Loucy (cell line): ENCODE measurements at regions not wholly inside any gene's neighbourhood (a gene's known extent, or its start where the extent isn't known, plus 50 kb on each side); places are given as distances from the start of the nearest gene placed in this dataset.

Experiments
- H2AFZ ChIP-seq: fragments of 200-600 bp; sonication (generic); 2 replicates; pipeline ENCODE4 v1.6.0; 2016; ENCODE audit warnings: antibody characterized with exemption, mild to moderate bottlenecking, low read length, moderate library complexity
- H3F3A ChIP-seq: fragments of 200-600 bp; 2 replicates; pipeline ENCODE4 v1.6.0; 2016; ENCODE audit warnings: antibody characterized with exemption, low read depth, mild to moderate bottlenecking
- H3K27me3 ChIP-seq: fragments of 200-600 bp; sonication (generic); 2 replicates; pipeline ENCODE4 v1.6.1; 2014; ENCODE audit warnings: low read length, mild to moderate bottlenecking; ENCODE audit not compliant: insufficient read depth, poor library complexity, severe bottlenecking
- H3K36me3 ChIP-seq: fragments of 200-600 bp; sonication (generic); 2 replicates; pipeline ENCODE4 v1.6.1; 2016; ENCODE audit warnings: low read length; ENCODE audit not compliant: insufficient read depth
- H3K4me1 ChIP-seq: fragments of 200-600 bp; sonication (generic); 2 replicates; pipeline ENCODE4 v1.5.1; 2014; ENCODE audit warnings: low read length, mild to moderate bottlenecking; ENCODE audit not compliant: insufficient read depth, poor library complexity, severe bottlenecking
- H3K4me2 ChIP-seq: fragments of 200-600 bp; sonication (generic); 2 replicates; pipeline ENCODE4 v1.6.0; 2014; ENCODE audit warnings: antibody characterized with exemption, low read length, low read depth, mild to moderate bottlenecking; ENCODE audit not compliant: poor library complexity, severe bottlenecking
- H3K4me3 ChIP-seq: fragments of 200-600 bp; sonication (generic); 2 replicates; pipeline ENCODE4 v1.5.1; 2014; ENCODE audit warnings: low read length, mild to moderate bottlenecking, mixed read lengths; ENCODE audit not compliant: poor library complexity, severe bottlenecking
- H3K79me2 ChIP-seq: fragments of 200-600 bp; sonication (generic); 2 replicates; pipeline ENCODE4 v1.6.1; 2014; ENCODE audit warnings: low read length; ENCODE audit not compliant: insufficient read depth
- H3K9ac ChIP-seq: fragments of 200-600 bp; sonication (generic); 2 replicates; pipeline ENCODE4 v1.6.0; 2014; ENCODE audit warnings: mild to moderate bottlenecking, low read depth, low read length, moderate library complexity; ENCODE audit not compliant: poor library complexity, severe bottlenecking
- H3K9me2 ChIP-seq: fragments of 200-600 bp; sonication (generic); replicated peaks from 2 replicates; pipeline ENCODE4 v1.6.1; 2016; ENCODE audit warnings: low read depth, low read length, mixed read lengths
- H3K9me3 ChIP-seq: fragments of 200-600 bp; sonication (generic); 2 replicates; pipeline ENCODE4 v1.6.1; 2014; ENCODE audit warnings: mild to moderate bottlenecking, antibody characterized with exemption, low read length, low read depth; ENCODE audit not compliant: insufficient read depth
- H4K20me1 ChIP-seq: fragments of 200-600 bp; sonication (generic); 2 replicates; pipeline ENCODE4 v1.6.0; 2014; ENCODE audit warnings: antibody characterized with exemption, low read length, mild to moderate bottlenecking; ENCODE audit not compliant: insufficient read depth, poor library complexity, severe bottlenecking
- CTCF ChIP-seq: fragments of 200-600 bp; sonication (generic); conservative IDR thresholded peaks from 2 replicates; pipeline ENCODE4 v1.5.1; 2014; ENCODE audit warnings: mild to moderate bottlenecking, antibody characterized with exemption, low read length
- EZH2phosphoT487 ChIP-seq: fragments of 200-600 bp; IDR thresholded peaks from 2 replicates; pipeline ENCODE4 v1.6.1; 2018; ENCODE audit warnings: antibody characterized with exemption, mild to moderate bottlenecking, moderate library complexity, borderline replicate concordance

DNA sequence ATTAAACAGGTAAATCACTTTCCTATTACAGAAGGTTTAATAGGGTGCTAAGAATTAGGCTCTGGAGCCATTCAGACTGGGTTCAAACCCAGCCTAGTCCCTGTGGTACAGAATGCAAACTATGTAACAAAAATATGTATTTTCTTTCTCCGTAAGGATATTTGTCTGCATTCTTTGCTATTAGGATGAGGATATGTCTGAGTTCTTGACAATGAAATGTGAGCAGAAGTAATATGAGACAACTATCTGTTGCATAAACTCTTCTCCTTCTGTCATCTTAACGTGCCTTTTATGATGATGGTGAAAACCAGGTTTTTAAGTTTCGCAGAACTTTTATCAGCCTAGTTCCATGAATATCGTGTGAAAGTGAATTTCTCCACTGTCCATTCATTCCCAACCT is 1129.1 kb upstream of the ZEB2 start:
- TF ChIP-seq EZH2phosphoT487 (no peak), CTCF (no peak)
- Histone ChIP-seq H3K9ac (no peak overlapping the region), H3K4me1 (no peaks in the 10 kb centered on the region), H3K36me3 (no peaks in the 10 kb centered on the region), H3F3A (no peaks in the 10 kb centered on the region), H4K20me1 (no peaks in the 10 kb centered on the region), H3K4me2 (no peak overlapping the region), H3K79me2 (no peaks in the 10 kb centered on the region), H3K9me3 (no peaks in the 10 kb centered on the region), H3K27me3 (no peaks in the 10 kb centered on the region), H3K9me2 (0 out of 2 replicates have a peak, but pooled peaks cover 5% of the 10 kb centered on the region), H2AFZ (no peak overlapping the region), H3K4me3 (no peak overlapping the region)

DNA sequence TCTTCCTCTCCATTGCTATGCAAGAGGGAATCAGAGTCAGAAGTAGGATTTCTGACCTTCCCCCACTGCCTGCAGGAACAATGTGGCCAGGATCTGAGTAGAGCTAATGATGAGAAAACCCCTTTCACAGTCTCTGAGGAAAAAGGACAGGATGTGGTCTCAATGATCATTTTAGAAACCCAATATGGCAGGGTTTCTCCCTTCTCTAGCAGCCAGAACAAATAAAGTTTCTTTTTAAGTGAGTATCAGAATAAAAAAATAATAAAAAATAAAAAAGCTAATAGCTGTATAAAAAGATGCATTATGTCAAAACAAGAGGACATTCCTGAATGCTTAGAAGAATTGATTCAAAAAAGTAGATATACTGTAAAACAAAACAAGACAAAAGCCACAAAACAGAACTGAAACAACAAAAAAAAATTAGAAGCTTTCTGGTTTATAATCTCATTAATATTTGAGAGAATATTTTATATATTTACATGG is 1124.9 kb upstream of the ZEB2 start:
- Histone ChIP-seq H3K36me3 (no peaks in the 10 kb centered on the region), H3F3A (no peaks in the 10 kb centered on the region), H3K79me2 (no peaks in the 10 kb centered on the region), H4K20me1 (no peaks in the 10 kb centered on the region), H3K4me1 (no peaks in the 10 kb centered on the region), H2AFZ (no peak overlapping the region), H3K9ac (no peak overlapping the region), H3K9me3 (no peaks in the 10 kb centered on the region), H3K4me3 (no peak overlapping the region), H3K9me2 (no peaks in the 10 kb centered on the region), H3K27me3 (no peaks in the 10 kb centered on the region), H3K4me2 (no peak overlapping the region)
- TF ChIP-seq EZH2phosphoT487 (no peak), CTCF (no peak)

DNA sequence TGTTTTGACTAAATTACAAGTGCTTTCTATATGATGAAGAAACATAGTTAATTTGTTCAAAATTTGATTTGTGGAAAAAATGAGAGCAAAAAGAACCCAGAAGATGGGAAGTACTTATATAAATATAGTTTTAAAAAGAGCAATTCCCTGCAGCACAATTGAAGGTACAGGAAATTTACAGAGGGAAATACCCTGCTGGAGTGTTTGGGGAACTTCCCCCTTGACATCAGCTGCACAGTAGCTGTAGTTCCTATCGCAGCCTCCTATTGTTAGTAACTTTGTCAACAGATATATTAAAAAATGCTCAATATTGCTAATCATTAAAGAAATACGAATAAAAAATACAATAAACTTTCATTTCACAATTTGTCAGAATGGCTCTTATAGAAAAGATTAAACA is 1118.8 kb upstream of the ZEB2 start:
- Histone ChIP-seq H3K4me1 (no peaks in the 10 kb centered on the region), H3K4me2 (no peak overlapping the region)

More for the DNA sequence above, 1118.8 kb upstream of the ZEB2 start:
- TF ChIP-seq CTCF (no peak), EZH2phosphoT487 (no peak)
- no peaks in the 10 kb centered on the region for H3K36me3 ChIP-seq
- H3K9ac ChIP-seq: no peak overlapping the region
- H3K9me2 ChIP-seq: no peaks in the 10 kb centered on the region
- no peaks in the 10 kb centered on the region for H3K79me2 ChIP-seq
- H3K9me3 ChIP-seq: no peaks in the 10 kb centered on the region
- no peaks in the 10 kb centered on the region for H3F3A ChIP-seq
- H4K20me1 ChIP-seq: no peaks in the 10 kb centered on the region
- H2AFZ ChIP-seq: no peak overlapping the region
- H3K27me3 ChIP-seq: no peaks in the 10 kb centered on the region
- no peak overlapping the region for H3K4me3 ChIP-seq
